ENCODE measurements at regions not wholly inside any gene's neighbourhood (a gene's known extent, or its start where the extent isn't known, plus 50 kb on each side); places are given as distances from the start of the nearest gene placed in this dataset.

DNA sequence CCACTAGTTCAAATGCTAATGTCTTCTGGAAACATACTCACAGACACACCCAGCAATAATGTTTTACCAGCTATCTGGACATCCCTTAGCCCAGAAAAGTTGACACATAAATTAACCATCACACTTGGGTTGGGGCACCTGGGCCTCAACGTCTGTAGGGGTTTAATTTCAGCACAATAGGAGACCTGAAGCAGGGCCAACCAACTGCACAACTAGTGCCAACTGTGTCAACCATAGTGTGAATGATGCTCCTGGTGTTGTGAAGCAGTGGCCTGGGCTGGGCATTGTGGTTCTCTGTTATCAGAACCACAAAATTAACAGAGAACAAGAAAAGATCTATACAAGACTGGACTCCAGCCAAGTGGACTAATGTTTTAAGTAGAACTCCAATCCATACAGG, 106.7 kb upstream of the PPM1H start (continued):
- TF ChIP-seq, protein P1, sequence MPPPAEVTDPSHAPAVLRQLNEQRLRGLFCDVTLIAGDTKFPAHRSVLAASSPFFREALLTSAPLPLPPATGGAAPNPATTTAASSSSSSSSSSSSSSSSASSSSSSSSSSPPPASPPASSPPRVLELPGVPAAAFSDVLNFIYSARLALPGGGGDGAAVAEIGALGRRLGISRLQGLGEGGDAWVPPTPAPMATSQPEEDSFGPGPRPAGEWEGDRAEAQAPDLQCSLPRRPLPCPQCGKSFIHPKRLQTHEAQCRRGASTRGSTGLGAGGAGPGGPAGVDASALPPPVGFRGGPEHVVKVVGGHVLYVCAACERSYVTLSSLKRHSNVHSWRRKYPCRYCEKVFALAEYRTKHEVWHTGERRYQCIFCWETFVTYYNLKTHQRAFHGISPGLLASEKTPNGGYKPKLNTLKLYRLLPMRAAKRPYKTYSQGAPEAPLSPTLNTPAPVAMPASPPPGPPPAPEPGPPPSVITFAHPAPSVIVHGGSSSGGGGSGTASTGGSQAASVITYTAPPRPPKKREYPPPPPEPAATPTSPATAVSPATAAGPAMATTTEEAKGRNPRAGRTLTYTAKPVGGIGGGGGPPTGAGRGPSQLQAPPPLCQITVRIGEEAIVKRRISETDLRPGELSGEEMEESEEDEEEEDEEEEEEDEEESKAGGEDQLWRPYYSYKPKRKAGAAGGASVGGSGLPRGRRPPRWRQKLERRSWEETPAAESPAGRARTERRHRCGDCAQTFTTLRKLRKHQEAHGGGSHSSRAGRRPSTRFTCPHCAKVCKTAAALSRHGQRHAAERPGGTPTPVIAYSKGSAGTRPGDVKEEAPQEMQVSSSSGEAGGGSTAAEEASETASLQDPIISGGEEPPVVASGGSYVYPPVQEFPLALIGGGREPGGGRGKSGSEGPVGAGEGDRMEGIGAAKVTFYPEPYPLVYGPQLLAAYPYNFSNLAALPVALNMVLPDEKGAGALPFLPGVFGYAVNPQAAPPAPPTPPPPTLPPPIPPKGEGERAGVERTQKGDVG (CRISPR knock-in tag; IDR thresholded peaks at IDR 0.05) = no peak
- TF ChIP-seq RCOR1 (conservative IDR thresholded peaks at IDR 0.05; ENCODE audit: low read depth, low read length) (no peak), ZNF622 (IDR thresholded peaks at IDR 0.05) (no peak), ETV6 (conservative IDR thresholded peaks at IDR 0.05 in 1 of 2, IDR thresholded peaks at IDR 0.05 in 1 of 2; ENCODE audit: borderline replicate concordance in 1 of 2, low read depth in 1 of 2) (no peak), SUZ12 (IDR thresholded peaks at IDR 0.05; ENCODE audit: unreplicated experiment) (no peak)

DNA sequence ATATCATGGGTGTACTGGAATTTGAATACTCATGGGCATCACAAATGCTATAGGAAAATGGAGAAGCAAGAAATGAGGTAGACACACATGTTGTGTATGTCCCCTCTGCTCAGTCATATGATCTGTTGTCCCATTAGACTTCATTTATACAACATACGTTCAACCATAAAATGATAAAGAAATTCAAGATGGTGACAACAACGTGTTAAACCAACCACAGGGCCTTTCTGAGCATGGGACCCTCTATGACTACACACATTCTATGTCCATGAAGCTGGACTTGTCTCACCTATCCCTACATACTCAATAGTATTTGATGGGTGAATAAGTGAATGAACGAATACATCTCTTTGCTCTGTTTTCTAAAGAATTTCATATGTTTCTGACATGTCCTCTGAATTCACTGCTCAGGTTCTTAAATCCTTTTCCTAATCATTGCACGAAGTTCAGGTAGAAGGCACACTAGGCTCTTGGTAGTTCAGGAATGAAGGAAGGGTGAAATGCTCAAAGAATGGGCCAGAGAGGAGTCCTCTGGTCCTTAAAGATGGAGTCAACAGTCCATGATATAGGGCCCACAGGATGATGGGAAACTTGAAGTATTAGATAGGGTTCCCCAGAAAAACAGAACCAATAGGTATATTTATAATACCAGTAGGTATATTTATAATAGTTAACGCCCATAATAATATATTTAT, 105.7 kb upstream of the PPM1H start:
- Histone ChIP-seq H3K79me2 (ENCODE audit: control insufficient read depth, insufficient read depth, low read length) (no peaks in the 10 kb centered on the region), H3K4me2 (ENCODE audit: control insufficient read depth, insufficient read depth) (no peak overlapping the region), H3K27ac (ENCODE audit: control insufficient read depth, insufficient read depth) (no peak overlapping the region), H3K9me3 (replicated peaks; ENCODE audit: control insufficient read depth, insufficient read depth, low read length) (no peaks in the 10 kb centered on the region), H4K20me1 (ENCODE audit: control insufficient read depth, insufficient read depth) (no peaks in the 10 kb centered on the region), H3K9ac (ENCODE audit: control insufficient read depth, insufficient read depth, low read length) (no peak overlapping the region), H2AFZ (ENCODE audit: control insufficient read depth, low read depth, low read length) (no peak overlapping the region), H3K4me1 (ENCODE audit: control insufficient read depth, insufficient read depth, low read length) (no peaks in the 10 kb centered on the region), H3K27me3 (replicated peaks in 1 of 2; ENCODE audit: control insufficient read depth in 2 of 2, insufficient read depth in 2 of 2, low read length in 1 of 2) (no peaks in the 10 kb centered on the region), H3K36me3 (ENCODE audit: control insufficient read depth in 2 of 2, insufficient read depth in 2 of 2, low read length in 1 of 2) (no peaks in the 10 kb centered on the region), H3K4me3 (no peak overlapping the region)
- FAIRE-seq = no peak
- intact Hi-C loops (cut with micrococcal nuclease; ENCODE audit: unreplicated experiment) (no loop called here), in situ Hi-C loops (cut with MboI) (no loop called here)
- ATAC-seq = no peak
- ChIA-PET RAD21 (ENCODE audit: unreplicated experiment) (no interaction called here), POLR2A (no interaction called here), CTCF (no interaction called here), SMC1A (ENCODE audit: uncharacterized antibody, unreplicated experiment) (no interaction called here)
- TF ChIP-seq ZNF217 (IDR thresholded peaks at IDR 0.05) (no peak), ETV6 (conservative IDR thresholded peaks at IDR 0.05 in 1 of 2, IDR thresholded peaks at IDR 0.05 in 1 of 2; ENCODE audit: borderline replicate concordance in 1 of 2, low read depth in 1 of 2) (no peak), IKZF1 (conservative IDR thresholded peaks at IDR 0.05) (no peak), CHD1 (IDR thresholded peaks at IDR 0.05; ENCODE audit: low read depth, low read length) (no peak), EP300 (IDR thresholded peaks at IDR 0.05; ENCODE audit: borderline replicate concordance in 1 of 2, control insufficient read depth in 1 of 2, low read depth in 2 of 2, low read length in 2 of 2) (no peak), BACH1 (IDR thresholded peaks at IDR 0.05; ENCODE audit: borderline replicate concordance) (no peak), POLR2A (IDR thresholded peaks at IDR 0.05; ENCODE audit: low read depth, low read length) (no peak), KAT2A (conservative IDR thresholded peaks at IDR 0.05; ENCODE audit: control insufficient read depth, low read depth, low read length) (no peak), ZZZ3 (IDR thresholded peaks at IDR 0.05; ENCODE audit: control insufficient read depth, insufficient read length, low read depth) (no peak), POLR2AphosphoS5 (IDR thresholded peaks at IDR 0.05; ENCODE audit: low read length) (no peak), MEF2B (IDR thresholded peaks at IDR 0.05; ENCODE audit: partially characterized antibody, poor library complexity, severe bottlenecking) (no peak), KDM1A (IDR thresholded peaks at IDR 0.05; ENCODE audit: borderline replicate concordance) (no peak)
- TF ChIP-seq, protein P2, sequence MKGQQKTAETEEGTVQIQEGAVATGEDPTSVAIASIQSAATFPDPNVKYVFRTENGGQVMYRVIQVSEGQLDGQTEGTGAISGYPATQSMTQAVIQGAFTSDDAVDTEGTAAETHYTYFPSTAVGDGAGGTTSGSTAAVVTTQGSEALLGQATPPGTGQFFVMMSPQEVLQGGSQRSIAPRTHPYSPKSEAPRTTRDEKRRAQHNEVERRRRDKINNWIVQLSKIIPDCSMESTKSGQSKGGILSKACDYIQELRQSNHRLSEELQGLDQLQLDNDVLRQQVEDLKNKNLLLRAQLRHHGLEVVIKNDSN (IDR thresholded peaks at IDR 0.05; ENCODE audit: borderline replicate concordance, extremely low read length, insufficient read depth, low read depth, low read length) = no peak
- TF ChIP-seq, protein P3, sequence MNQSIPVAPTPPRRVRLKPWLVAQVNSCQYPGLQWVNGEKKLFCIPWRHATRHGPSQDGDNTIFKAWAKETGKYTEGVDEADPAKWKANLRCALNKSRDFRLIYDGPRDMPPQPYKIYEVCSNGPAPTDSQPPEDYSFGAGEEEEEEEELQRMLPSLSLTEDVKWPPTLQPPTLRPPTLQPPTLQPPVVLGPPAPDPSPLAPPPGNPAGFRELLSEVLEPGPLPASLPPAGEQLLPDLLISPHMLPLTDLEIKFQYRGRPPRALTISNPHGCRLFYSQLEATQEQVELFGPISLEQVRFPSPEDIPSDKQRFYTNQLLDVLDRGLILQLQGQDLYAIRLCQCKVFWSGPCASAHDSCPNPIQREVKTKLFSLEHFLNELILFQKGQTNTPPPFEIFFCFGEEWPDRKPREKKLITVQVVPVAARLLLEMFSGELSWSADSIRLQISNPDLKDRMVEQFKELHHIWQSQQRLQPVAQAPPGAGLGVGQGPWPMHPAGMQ (IDR thresholded peaks at IDR 0.05; ENCODE audit: borderline replicate concordance) = no peak
- BruUV-seq (replicated peaks) = no TSS peak
- no peak for DNase-seq (ENCODE audit: low read depth, low spot score)
- 49% methylated on average over 5 of the region's 5 CpGs for WGBS (ENCODE audit: insufficient coverage, insufficient replicate concordance, low lambda C conversion rate, missing lambda C conversion rate)
